ENCODE measurements at regions not wholly inside any gene's neighbourhood (a gene's known extent, or its start where the extent isn't known, plus 50 kb on each side); places are given as distances from the start of the nearest gene placed in this dataset.

GRCh38 chr2:49286726-49287125 lies 132.4 kb upstream of the FSHR start:
- intact Hi-C loops (cut with DNase I; ENCODE audit: low total_unique reads) = no loop called here
- no peaks in the 10 kb centered on the region for H3K36me3 ChIP-seq
- TF ChIP-seq POLR2AphosphoS5 (IDR thresholded peaks at IDR 0.05) (no peak), CTCF (IDR thresholded peaks at IDR 0.05) (no peak), POLR2A (IDR thresholded peaks at IDR 0.05) (no peak)

GRCh38 chr2:49286045-49286444 lies 131.7 kb upstream of the FSHR start:
- no peak for DNase-seq (ENCODE audit: low spot score in 2 of 2)
- Histone ChIP-seq H3K27me3 (no peaks in the 10 kb centered on the region), H3K27ac (no peak overlapping the region), H3K9me3 (no peaks in the 10 kb centered on the region), H3K4me1 (no peaks in the 10 kb centered on the region), H3K4me3 (no peak overlapping the region), H3K36me3 (no peaks in the 10 kb centered on the region)
- TF ChIP-seq CTCF (IDR thresholded peaks at IDR 0.05) (no peak), POLR2A (IDR thresholded peaks at IDR 0.05) (no peak), POLR2AphosphoS5 (IDR thresholded peaks at IDR 0.05) (no peak)
- intact Hi-C loops (cut with DNase I; ENCODE audit: low total_unique reads) = no loop called here

More at GRCh38 chr2:49286726-49287125, 132.4 kb upstream of the FSHR start:
- no peak for DNase-seq (ENCODE audit: low spot score in 2 of 2)
- Histone ChIP-seq H3K27ac (no peak overlapping the region), H3K9me3 (no peaks in the 10 kb centered on the region), H3K27me3 (no peaks in the 10 kb centered on the region), H3K4me1 (no peaks in the 10 kb centered on the region), H3K4me3 (no peak overlapping the region)

GRCh38 chr2:49278561-49278960 lies 124.2 kb upstream of the FSHR start:
- Histone ChIP-seq H3K4me3 (no peak overlapping the region), H3K27ac (no peak overlapping the region), H3K27me3 (no peaks in the 10 kb centered on the region), H3K9me3 (no peaks in the 10 kb centered on the region), H3K4me1 (no peaks in the 10 kb centered on the region), H3K36me3 (no peaks in the 10 kb centered on the region)
- intact Hi-C loops (cut with DNase I; ENCODE audit: low total_unique reads) = no loop called here
- TF ChIP-seq CTCF (IDR thresholded peaks at IDR 0.05) (no peak), POLR2A (IDR thresholded peaks at IDR 0.05) (no peak), POLR2AphosphoS5 (IDR thresholded peaks at IDR 0.05) (no peak)
- DNase-seq (ENCODE audit: low spot score in 2 of 2) = no peak

- no peak for TF ChIP-seq POLR2A (IDR thresholded peaks at IDR 0.05)
- TF ChIP-seq CTCF (IDR thresholded peaks at IDR 0.05) = no peak
- TF ChIP-seq POLR2AphosphoS5 (IDR thresholded peaks at IDR 0.05) = no peak
- Histone ChIP-seq H3K27me3 (no peaks in the 10 kb centered on the region), H3K4me3 (no peak overlapping the region), H3K27ac (no peak overlapping the region), H3K36me3 (no peaks in the 10 kb centered on the region), H3K9me3 (no peaks in the 10 kb centered on the region), H3K4me1 (no peaks in the 10 kb centered on the region)
- intact Hi-C loops (cut with DNase I; ENCODE audit: low total_unique reads) = no loop called here
- DNase-seq (ENCODE audit: low spot score in 2 of 2) = no peak
Measured at GRCh38 chr2:49278141-49278540, 123.8 kb upstream of the FSHR start.

- no peak for DNase-seq (ENCODE audit: low spot score in 2 of 2)
- Histone ChIP-seq H3K4me3 (no peak overlapping the region), H3K9me3 (no peaks in the 10 kb centered on the region), H3K36me3 (no peaks in the 10 kb centered on the region), H3K27ac (no peak overlapping the region), H3K4me1 (no peaks in the 10 kb centered on the region), H3K27me3 (no peaks in the 10 kb centered on the region)
- no peak for TF ChIP-seq POLR2A (IDR thresholded peaks at IDR 0.05)
- TF ChIP-seq POLR2AphosphoS5 (IDR thresholded peaks at IDR 0.05) = no peak
- no peak for TF ChIP-seq CTCF (IDR thresholded peaks at IDR 0.05)
- intact Hi-C loops (cut with DNase I; ENCODE audit: low total_unique reads) = no loop called here
Measured at GRCh38 chr2:49271060-49271606, 116.8 kb upstream of the FSHR start.
